Gastroesophageal sphincter (tissue), 3 donors: ENCODE measurements at regions not wholly inside any gene's neighbourhood (a gene's known extent, or its start where the extent isn't known, plus 50 kb on each side); places are given as distances from the start of the nearest gene placed in this dataset.

Experiments
- CTCF ChIP-seq, 4 experiments: fragments of 200-600 bp in 2 of 4; fragments of 450-650 bp in 2 of 4; sonication (generic) in 1 of 4; IDR thresholded peaks; one replicate each; pipeline ENCODE4 v1.5.1; 2017 to 2019; ENCODE audit warnings: antibody characterized with exemption in 4 of 4, mild to moderate bottlenecking in 2 of 4, moderate library complexity in 2 of 4
- POLR2A ChIP-seq, 2 donors: fragments of 450-650 bp; IDR thresholded peaks; one replicate each; pipeline ENCODE4 v1.6.1; 2017; ENCODE audit warnings: antibody characterized with exemption in 2 of 2, mild to moderate bottlenecking in 2 of 2, moderate library complexity in 1 of 2
- POLR2AphosphoS5 ChIP-seq: sonication (generic); formaldehyde crosslinking; IDR thresholded peaks from one replicate; pipeline ENCODE4 v1.6.1; 2017; ENCODE audit warnings: antibody characterized with exemption

- TF ChIP-seq CTCF (IDR thresholded peaks at IDR 0.05) = no peak
- TF ChIP-seq POLR2AphosphoS5 = no peak
- no peak for TF ChIP-seq POLR2A (IDR thresholded peaks at IDR 0.05)
Measured at GRCh38 chr3:106962993-106963392, 414.2 kb upstream of the CCDC54 start.
